RWPE1 (cell line): ENCODE measurements at regions not wholly inside any gene's neighbourhood (a gene's known extent, or its start where the extent isn't known, plus 50 kb on each side); places are given as distances from the start of the nearest gene placed in this dataset.

Source experiments
- CTCF ChIA-PET: fragments of 350-600 bp; sonication (Branson Sonifier 250); formaldehyde crosslinking; extraction: SDS; loops from one replicate; lab custom pipeline; 2021; lab: Yijun Ruan, JAX
- POLR2A ChIA-PET: fragments of 400-600 bp; formaldehyde crosslinking; extraction: SDS; loops from one replicate; lab custom pipeline; 2020; ENCODE audit warnings: antibody characterized with exemption; ENCODE audit not compliant: low non-redundant PET; lab: Yijun Ruan, JAX
- DNase-seq: peaks from one replicate; pipeline ENCODE4 v3.0.0; 2012; ENCODE audit warnings: low spot score
- H3K27ac ChIP-seq: fragments of 450-650 bp; 2 replicates; pipeline ENCODE4 v1.5.1; 2017
- TF ChIP-seq, protein P1 (sequence below): fragments of 450-650 bp; conservative IDR thresholded peaks from 2 replicates; pipeline ENCODE4 v1.5.1; 2017; ENCODE audit warnings: low read depth, mild to moderate bottlenecking

DNA sequence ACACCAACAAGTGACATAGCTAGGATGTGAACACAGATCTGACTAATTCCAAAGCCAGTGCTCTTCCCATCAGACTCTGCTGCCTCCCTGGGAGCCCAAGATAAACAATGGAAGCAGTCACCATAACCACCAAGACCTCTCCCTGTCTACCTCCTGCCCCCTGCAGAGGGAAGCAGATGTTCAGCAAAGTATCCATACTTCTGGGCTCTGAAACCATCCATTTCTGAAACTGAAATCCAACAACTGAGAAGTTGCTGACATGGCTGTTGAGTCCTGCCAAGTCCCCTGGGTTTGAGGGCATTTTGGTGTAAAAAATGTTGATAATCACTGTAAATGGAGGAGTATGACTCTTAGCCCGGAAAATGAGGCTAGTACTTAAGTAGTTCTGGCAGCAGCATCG, 102.1 kb downstream of the TYW3 start:
- POLR2A ChIA-PET = no interaction called here
- CTCF ChIA-PET = no interaction called here
- TF ChIP-seq, protein P1, sequence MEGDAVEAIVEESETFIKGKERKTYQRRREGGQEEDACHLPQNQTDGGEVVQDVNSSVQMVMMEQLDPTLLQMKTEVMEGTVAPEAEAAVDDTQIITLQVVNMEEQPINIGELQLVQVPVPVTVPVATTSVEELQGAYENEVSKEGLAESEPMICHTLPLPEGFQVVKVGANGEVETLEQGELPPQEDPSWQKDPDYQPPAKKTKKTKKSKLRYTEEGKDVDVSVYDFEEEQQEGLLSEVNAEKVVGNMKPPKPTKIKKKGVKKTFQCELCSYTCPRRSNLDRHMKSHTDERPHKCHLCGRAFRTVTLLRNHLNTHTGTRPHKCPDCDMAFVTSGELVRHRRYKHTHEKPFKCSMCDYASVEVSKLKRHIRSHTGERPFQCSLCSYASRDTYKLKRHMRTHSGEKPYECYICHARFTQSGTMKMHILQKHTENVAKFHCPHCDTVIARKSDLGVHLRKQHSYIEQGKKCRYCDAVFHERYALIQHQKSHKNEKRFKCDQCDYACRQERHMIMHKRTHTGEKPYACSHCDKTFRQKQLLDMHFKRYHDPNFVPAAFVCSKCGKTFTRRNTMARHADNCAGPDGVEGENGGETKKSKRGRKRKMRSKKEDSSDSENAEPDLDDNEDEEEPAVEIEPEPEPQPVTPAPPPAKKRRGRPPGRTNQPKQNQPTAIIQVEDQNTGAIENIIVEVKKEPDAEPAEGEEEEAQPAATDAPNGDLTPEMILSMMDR = no peak
- no peak for DNase-seq
- H3K27ac ChIP-seq = no peak overlapping the region

DNA sequence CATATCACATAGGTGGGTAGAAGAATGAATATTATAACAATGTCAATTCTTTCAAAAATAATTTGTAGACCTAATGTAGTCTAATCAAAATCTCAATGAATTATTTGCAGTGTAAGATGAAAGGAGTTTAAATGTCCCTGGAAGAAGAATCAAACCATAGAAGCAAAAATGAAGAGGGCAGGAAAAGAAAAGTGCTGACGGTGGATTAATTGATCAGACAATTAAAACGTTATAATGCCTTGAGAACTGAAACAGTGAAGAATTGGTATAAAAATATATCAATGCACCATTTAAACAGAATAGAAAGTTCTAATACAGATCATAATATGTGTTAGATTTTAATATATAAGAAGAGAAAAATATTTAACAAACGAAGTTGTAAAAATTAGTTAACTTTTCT, 109.8 kb downstream of the TYW3 start:
- DNase-seq = no peak
- ChIA-PET POLR2A (no interaction called here), CTCF (no interaction called here)
- H3K27ac ChIP-seq = no peak overlapping the region
- TF ChIP-seq, protein P1 = no peak

DNA sequence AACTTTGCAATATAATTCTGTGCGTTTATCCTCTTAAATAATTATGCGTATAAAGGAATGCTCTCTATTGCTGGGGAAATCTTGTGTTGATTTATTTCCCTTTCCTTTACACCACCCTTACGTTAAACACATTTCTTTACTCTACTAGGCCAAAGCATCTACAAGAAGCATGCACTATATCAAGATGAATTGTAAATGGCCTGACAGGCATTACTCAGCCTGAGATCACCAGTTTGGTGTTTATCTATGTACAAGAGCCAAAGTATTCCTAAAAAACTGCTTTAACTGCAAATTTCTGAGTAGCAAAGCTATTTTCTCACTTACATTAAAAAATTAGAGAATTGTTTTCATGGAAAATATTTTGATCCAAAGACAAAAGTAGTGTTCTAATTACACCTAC, 114.8 kb downstream of the TYW3 start:
- no peak overlapping the region for H3K27ac ChIP-seq
- ChIA-PET POLR2A (no interaction called here), CTCF (no interaction called here)
- DNase-seq = no peak
- TF ChIP-seq, protein P1 = no peak

DNA sequence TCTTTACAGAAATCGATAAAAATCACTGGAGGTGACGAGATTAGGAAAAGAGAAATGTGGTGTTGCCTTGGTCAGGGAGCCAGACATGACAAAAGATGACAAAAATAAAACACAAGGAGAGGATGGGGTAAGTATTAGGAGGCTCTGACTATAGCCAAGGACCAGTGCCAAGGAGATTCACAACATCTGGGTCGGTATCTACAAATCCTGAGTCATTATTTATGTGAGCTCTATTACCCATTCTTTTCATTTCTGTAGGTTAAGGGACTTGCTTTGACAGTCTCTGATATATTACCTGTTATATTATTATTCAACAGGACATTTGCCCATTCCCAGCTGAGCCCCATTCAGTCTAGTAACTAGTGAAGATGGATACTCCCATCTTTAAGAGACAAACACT, 120.8 kb downstream of the TYW3 start:
- POLR2A ChIA-PET = no interaction called here

DNA sequence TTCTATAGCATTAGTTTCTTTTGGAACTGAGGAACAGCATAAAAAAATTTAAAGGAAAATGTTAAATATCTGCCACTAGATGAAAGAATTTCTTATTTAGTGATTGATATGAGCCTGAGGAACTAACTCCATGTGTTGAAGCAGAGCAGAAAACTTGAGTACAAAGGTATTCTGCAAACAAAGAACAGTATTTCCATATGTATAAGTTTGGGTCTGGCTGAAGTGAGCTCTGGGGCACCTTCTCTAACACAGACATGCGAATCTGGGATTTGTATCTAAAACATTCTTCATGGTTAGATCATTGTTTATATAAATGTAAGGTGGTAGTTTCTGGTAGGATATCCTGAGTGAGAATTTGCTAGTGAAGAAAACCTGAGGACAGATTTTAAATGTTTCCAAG, 123.2 kb downstream of the TYW3 start:
- no peak overlapping the region for H3K27ac ChIP-seq
- TF ChIP-seq, protein P1 = no peak
- ChIA-PET POLR2A (no interaction called here), CTCF (no interaction called here)
- no peak for DNase-seq

More for the DNA sequence above, 120.8 kb downstream of the TYW3 start:
- TF ChIP-seq, protein P1 = no peak
- CTCF ChIA-PET = no interaction called here
- no peak overlapping the region for H3K27ac ChIP-seq
- no peak for DNase-seq

DNA sequence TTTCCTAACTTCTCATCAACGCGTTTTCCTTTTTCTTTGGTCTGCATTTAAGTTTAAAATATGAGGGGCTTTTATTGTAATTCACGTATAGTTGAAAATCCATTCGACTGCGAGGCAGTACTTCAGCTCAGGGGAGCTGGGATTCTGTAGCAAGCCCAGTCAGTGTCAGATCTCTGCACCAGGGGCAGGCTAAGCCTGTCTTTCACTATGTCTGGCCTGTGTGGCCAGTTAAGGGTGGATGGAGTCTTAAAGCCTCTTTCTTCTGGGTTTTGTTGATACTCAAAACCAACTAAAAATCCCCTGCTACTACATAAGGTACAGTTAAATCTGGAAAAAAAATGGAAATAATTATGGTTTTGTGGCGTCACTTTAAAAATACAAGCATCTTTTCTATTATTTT, 124.7 kb downstream of the TYW3 start:
- TF ChIP-seq, protein P1 = no peak
- POLR2A ChIA-PET = no interaction called here
- CTCF ChIA-PET = no interaction called here

DNA sequence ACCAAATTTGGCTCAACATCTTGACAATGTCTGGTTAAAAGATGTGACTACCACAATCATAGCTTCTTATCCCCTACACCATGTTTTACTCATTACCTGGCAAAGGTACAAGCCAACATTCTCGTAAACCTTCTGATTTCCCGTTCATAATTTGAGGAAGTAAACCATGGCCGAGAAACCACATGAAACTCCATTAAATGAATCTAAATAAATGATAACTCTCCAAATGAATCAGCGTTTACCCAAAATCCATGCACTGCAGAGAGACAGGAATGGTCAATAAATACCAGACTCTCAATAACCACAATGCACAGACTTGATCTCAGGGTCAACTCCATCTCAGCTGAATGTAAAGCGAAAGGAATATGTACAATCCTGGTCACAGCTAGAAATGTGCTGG, 125.2 kb downstream of the TYW3 start:
- no peak for DNase-seq
- H3K27ac ChIP-seq = no peak overlapping the region
- ChIA-PET CTCF (no interaction called here), POLR2A (no interaction called here)
- TF ChIP-seq, protein P1 = no peak

More for the DNA sequence above, 124.7 kb downstream of the TYW3 start:
- H3K27ac ChIP-seq = no peak overlapping the region
- DNase-seq = no peak
